ENCODE measurements at regions not wholly inside any gene's neighbourhood (a gene's known extent, or its start where the extent isn't known, plus 50 kb on each side); places are given as distances from the start of the nearest gene placed in this dataset.
"Not testable (repeated sequence)": the region's sequence is repeated elsewhere in the genome, so short reads cannot be mapped to it uniquely, and the experiment has no call there.

- no peak for DNase-seq
Measured at GRCh38 chr11:92436034-92436920, 211.7 kb downstream of the FAT3 start.

- DNase-seq: no peak
Measured at GRCh38 chr11:92439133-92439532, 214.5 kb downstream of the FAT3 start.

- DNase-seq: no peak
Measured at GRCh38 chr11:92440701-92441442, 216.3 kb downstream of the FAT3 start.

GRCh38 chr11:92441443-92441726 is 216.8 kb downstream of the FAT3 start:
- no peak for DNase-seq

GRCh38 chr11:92443199-92443598 is 218.6 kb downstream of the FAT3 start:
- no peak for DNase-seq

GRCh38 chr11:92447586-92447985 is 223.0 kb downstream of the FAT3 start:
- DNase-seq: no peak

- DNase-seq: no peak
Measured at GRCh38 chr11:92449222-92449621, 224.6 kb downstream of the FAT3 start.

GRCh38 chr11:92449780-92450179 is 225.2 kb downstream of the FAT3 start:
- no peak for DNase-seq

GRCh38 chr11:92451063-92451462 is 226.4 kb downstream of the FAT3 start:
- DNase-seq: no peak

- no peak for DNase-seq
Measured at GRCh38 chr11:92453055-92453454, 228.4 kb downstream of the FAT3 start.

- no peak for DNase-seq
Measured at GRCh38 chr11:92455210-92455790, 230.7 kb downstream of the FAT3 start.

- no peak for DNase-seq
Measured at GRCh38 chr11:92457250-92457649, 232.6 kb downstream of the FAT3 start.

- no peak for DNase-seq
Measured at GRCh38 chr11:92458486-92458885, 233.9 kb downstream of the FAT3 start.

- DNase-seq: no peak
Measured at GRCh38 chr11:92460213-92460612, 235.6 kb downstream of the FAT3 start.

GRCh38 chr11:92461447-92461846 is 236.8 kb downstream of the FAT3 start:
- DNase-seq: no peak

GRCh38 chr11:92462821-92463220 is 238.2 kb downstream of the FAT3 start:
- DNase-seq: no peak

- DNase-seq: no peak
Measured at GRCh38 chr11:92464822-92465221, 240.2 kb downstream of the FAT3 start.

- not testable (repeated sequence) for DNase-seq
Measured at GRCh38 chr11:92465410-92465809, 240.8 kb downstream of the FAT3 start.

- DNase-seq: no peak
Measured at GRCh38 chr11:92473736-92474135, 249.1 kb downstream of the FAT3 start.

GRCh38 chr11:92475316-92475715 is 250.7 kb downstream of the FAT3 start:
- DNase-seq: no peak

GRCh38 chr11:92475819-92476218 is 251.2 kb downstream of the FAT3 start:
- no peak for DNase-seq

- no peak for DNase-seq
Measured at GRCh38 chr11:92477686-92478085, 253.1 kb downstream of the FAT3 start.

- DNase-seq: no peak
Measured at GRCh38 chr11:92480499-92480898, 255.9 kb downstream of the FAT3 start.

Data from suppressor macrophage (primary cell).